DOHH2 (cell line): ENCODE measurements at regions not wholly inside any gene's neighbourhood (a gene's known extent, or its start where the extent isn't known, plus 50 kb on each side); places are given as distances from the start of the nearest gene placed in this dataset.

ENCODE experiments used
- H3F3A ChIP-seq: fragments of 200-600 bp; sonication (generic), shearing (Covaris generic); 2 replicates; pipeline ENCODE4 v1.6.0; 2016; ENCODE audit warnings: antibody characterized with exemption, mild to moderate bottlenecking; ENCODE audit not compliant: control insufficient read depth, insufficient read depth
- H3K27ac ChIP-seq: fragments of 200-600 bp; sonication (generic); 2 replicates; pipeline ENCODE4 v1.5.1; 2014; ENCODE audit warnings: low read depth, mild to moderate bottlenecking, low read length, moderate library complexity
- H3K27me3 ChIP-seq: fragments of 200-600 bp; sonication (generic); 2 replicates; pipeline ENCODE4 v1.6.1; 2014; ENCODE audit warnings: mild to moderate bottlenecking, low read length, mixed read lengths; ENCODE audit not compliant: control insufficient read depth
- H3K36me3 ChIP-seq: fragments of 200-600 bp; sonication (generic); 2 replicates; pipeline ENCODE4 v1.6.1; 2014; ENCODE audit warnings: mild to moderate bottlenecking, low read length, moderate library complexity, mixed read lengths; ENCODE audit not compliant: control insufficient read depth
- H3K4me1 ChIP-seq: fragments of 200-600 bp; sonication (generic); 2 replicates; pipeline ENCODE4 v1.6.1; 2014; ENCODE audit warnings: mild to moderate bottlenecking, low read length, mixed read lengths; ENCODE audit not compliant: control insufficient read depth
- H3K4me2 ChIP-seq: fragments of 200-600 bp; sonication (generic); 2 replicates; pipeline ENCODE4 v1.6.0; 2014; ENCODE audit warnings: mild to moderate bottlenecking, low read length, moderate library complexity
- H3K4me3 ChIP-seq: fragments of 200-600 bp; sonication (generic); 2 replicates; pipeline ENCODE4 v1.5.1; 2014; ENCODE audit warnings: mild to moderate bottlenecking, low read length, mixed read lengths
- H3K79me2 ChIP-seq: fragments of 200-600 bp; sonication (generic); 2 replicates; pipeline ENCODE4 v1.6.1; 2014; ENCODE audit warnings: mild to moderate bottlenecking, low read length, mixed read lengths; ENCODE audit not compliant: control insufficient read depth
- H3K9me2 ChIP-seq: fragments of 200-600 bp; sonication (generic); replicated peaks from 2 replicates; pipeline ENCODE4 v1.6.1; 2014; ENCODE audit warnings: mild to moderate bottlenecking, low read length, mixed read lengths; ENCODE audit not compliant: control insufficient read depth
- H3K9me3 ChIP-seq: fragments of 200-600 bp; sonication (generic); 2 replicates; pipeline ENCODE4 v1.6.1; 2014; ENCODE audit warnings: antibody characterized with exemption, low read length, mixed read lengths; ENCODE audit not compliant: control insufficient read depth, insufficient read depth
- H4K20me1 ChIP-seq: fragments of 200-600 bp; sonication (generic); 2 replicates; pipeline ENCODE4 v1.6.0; 2014; ENCODE audit warnings: low read depth, mild to moderate bottlenecking, antibody characterized with exemption, low read length, moderate library complexity; ENCODE audit not compliant: control insufficient read depth, insufficient read depth
- CTCF ChIP-seq: fragments of 200-600 bp; sonication (generic); IDR thresholded peaks from one replicate; pipeline ENCODE4 v1.5.1; 2014; ENCODE audit warnings: antibody characterized with exemption, mild to moderate bottlenecking, low read depth, low read length; ENCODE audit not compliant: poor library complexity, severe bottlenecking
- EZH2phosphoT487 ChIP-seq: fragments of 200-600 bp; sonication (generic); IDR thresholded peaks from 2 replicates; pipeline ENCODE4 v1.6.1; 2017; ENCODE audit warnings: borderline replicate concordance, mild to moderate bottlenecking, antibody characterized with exemption, low read length, moderate library complexity, mixed read lengths

GRCh38 chr20:17172836-17173516 is 53.9 kb upstream of the PCSK2 start:
- TF ChIP-seq CTCF (no peak), EZH2phosphoT487 (no peak)
- Histone ChIP-seq H4K20me1 (no peaks in the 10 kb centered on the region), H3K36me3 (no peaks in the 10 kb centered on the region), H3K4me2 (no peak overlapping the region), H3K4me1 (no peaks in the 10 kb centered on the region), H3F3A (no peaks in the 10 kb centered on the region), H3K9me3 (no peaks in the 10 kb centered on the region), H3K79me2 (no peaks in the 10 kb centered on the region), H3K4me3 (no peak overlapping the region), H3K27ac (no peak overlapping the region), H3K27me3 (no peaks in the 10 kb centered on the region), H3K9me2 (no peaks in the 10 kb centered on the region)
